GM20000 (cell line): ENCODE measurements at regions not wholly inside any gene's neighbourhood (a gene's known extent, or its start where the extent isn't known, plus 50 kb on each side); places are given as distances from the start of the nearest gene placed in this dataset.

Source experiments
- DNase-seq: peaks from one replicate; pipeline ENCODE4 v3.0.0; 2012; ENCODE audit warnings: low spot score
- TF ChIP-seq, protein P1 (sequence below): IDR thresholded peaks from 2 replicates; pipeline ENCODE4 v1.5.1; 2012; ENCODE audit warnings: mild to moderate bottlenecking, control low read depth; ENCODE audit errors: extremely low read depth, missing control alignments

- TF ChIP-seq, protein P1, sequence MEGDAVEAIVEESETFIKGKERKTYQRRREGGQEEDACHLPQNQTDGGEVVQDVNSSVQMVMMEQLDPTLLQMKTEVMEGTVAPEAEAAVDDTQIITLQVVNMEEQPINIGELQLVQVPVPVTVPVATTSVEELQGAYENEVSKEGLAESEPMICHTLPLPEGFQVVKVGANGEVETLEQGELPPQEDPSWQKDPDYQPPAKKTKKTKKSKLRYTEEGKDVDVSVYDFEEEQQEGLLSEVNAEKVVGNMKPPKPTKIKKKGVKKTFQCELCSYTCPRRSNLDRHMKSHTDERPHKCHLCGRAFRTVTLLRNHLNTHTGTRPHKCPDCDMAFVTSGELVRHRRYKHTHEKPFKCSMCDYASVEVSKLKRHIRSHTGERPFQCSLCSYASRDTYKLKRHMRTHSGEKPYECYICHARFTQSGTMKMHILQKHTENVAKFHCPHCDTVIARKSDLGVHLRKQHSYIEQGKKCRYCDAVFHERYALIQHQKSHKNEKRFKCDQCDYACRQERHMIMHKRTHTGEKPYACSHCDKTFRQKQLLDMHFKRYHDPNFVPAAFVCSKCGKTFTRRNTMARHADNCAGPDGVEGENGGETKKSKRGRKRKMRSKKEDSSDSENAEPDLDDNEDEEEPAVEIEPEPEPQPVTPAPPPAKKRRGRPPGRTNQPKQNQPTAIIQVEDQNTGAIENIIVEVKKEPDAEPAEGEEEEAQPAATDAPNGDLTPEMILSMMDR = no peak
- no peak for DNase-seq
Measured at GRCh38 chr9:27625751-27626150, 52.5 kb upstream of the C9orf72 start.

- DNase-seq = no peak
- TF ChIP-seq, protein P1 = no peak
Measured at GRCh38 chr9:27626244-27627187, 53.2 kb upstream of the C9orf72 start.

DNA sequence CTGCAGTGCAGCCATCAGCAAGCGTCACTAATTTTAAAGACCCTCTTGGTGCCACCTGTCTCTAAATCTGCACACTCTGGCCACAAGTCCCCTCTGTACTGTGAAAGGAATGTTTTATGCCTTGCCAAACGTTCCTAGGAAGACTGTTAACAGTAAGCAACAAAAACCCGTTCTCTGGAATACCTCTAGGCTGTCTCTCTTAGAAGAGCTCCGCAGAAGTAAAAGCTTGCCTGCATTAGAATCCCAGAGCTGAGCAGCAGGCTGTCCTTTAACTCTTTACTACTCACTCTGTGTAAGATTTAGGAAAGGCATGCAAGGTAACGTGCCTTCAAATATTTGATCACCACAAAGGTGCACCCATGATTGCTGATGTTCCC lies 53.9 kb upstream of the C9orf72 start:
- no peak for DNase-seq
- TF ChIP-seq, protein P1 = no peak

DNA sequence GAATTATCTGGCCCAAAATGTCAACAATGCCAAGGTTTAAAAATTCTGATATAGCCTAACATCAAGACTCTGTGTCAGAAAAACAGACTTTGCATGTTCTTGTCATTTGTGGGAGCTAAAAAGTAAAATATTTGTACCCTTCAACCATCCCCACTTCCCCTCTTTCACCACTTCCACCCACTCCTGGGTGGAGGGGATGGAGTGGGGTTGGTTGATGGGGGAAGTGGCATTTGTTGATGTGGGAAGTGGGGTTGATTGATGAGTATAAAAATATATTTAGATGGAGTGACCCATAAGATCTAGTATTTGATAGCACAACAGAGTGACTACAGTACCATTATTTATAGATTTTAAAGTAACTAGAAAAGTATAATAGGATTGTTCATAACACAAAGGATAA lies 55.0 kb upstream of the C9orf72 start:
- no peak for DNase-seq
- TF ChIP-seq, protein P1 = no peak

- no peak for DNase-seq
Measured at GRCh38 chr9:27629425-27629824, 56.1 kb upstream of the C9orf72 start.

GRCh38 chr9:27632254-27632653 lies 59.0 kb upstream of the C9orf72 start:
- TF ChIP-seq, protein P1 = no peak
- DNase-seq = no peak

More at GRCh38 chr9:27629425-27629824, 56.1 kb upstream of the C9orf72 start:
- TF ChIP-seq, protein P1 = no peak

GRCh38 chr9:27633764-27634163 lies 60.5 kb upstream of the C9orf72 start:
- DNase-seq = no peak
- TF ChIP-seq, protein P1 = no peak
